Tibial nerve (tissue), 4 donors: ENCODE measurements at regions not wholly inside any gene's neighbourhood (a gene's known extent, or its start where the extent isn't known, plus 50 kb on each side); places are given as distances from the start of the nearest gene placed in this dataset.

Experiments used
- DNase-seq, 2 donors: peaks; one replicate each; pipeline ENCODE4 v3.0.0-alpha.2; 2019; ENCODE audit warnings: low spot score in 2 of 2
- H3K27ac ChIP-seq, 4 donors: fragments of 200-600 bp; sonication (generic) in 3 of 4; one replicate each; pipeline ENCODE4 v1.5.1; 2017 to 2019; ENCODE audit warnings: mild to moderate bottlenecking in 1 of 4
- H3K27me3 ChIP-seq, 2 donors: fragments of 200-600 bp; sonication (generic) in 1 of 2; one replicate each; pipeline versions ENCODE4 v1.5.1 to v1.6.0; 2017 to 2019
- H3K36me3 ChIP-seq, 3 donors: fragments of 200-600 bp; sonication (generic); one replicate each; pipeline ENCODE4 v1.5.1; 2018 to 2019
- H3K4me1 ChIP-seq, 4 donors: fragments of 200-600 bp; sonication (generic) in 3 of 4; one replicate each; pipeline ENCODE4 v1.5.1; 2017 to 2019
- H3K4me3 ChIP-seq, 4 donors: fragments of 200-600 bp; sonication (generic) in 3 of 4; one replicate each; pipeline ENCODE4 v1.5.1; 2017 to 2019; ENCODE audit warnings: mild to moderate bottlenecking in 1 of 4, moderate library complexity in 1 of 4
- H3K9me3 ChIP-seq, 4 donors: fragments of 200-600 bp; sonication (generic) in 3 of 4; one replicate each; pipeline ENCODE4 v1.5.1; 2017 to 2019
- EP300 ChIP-seq, 2 donors: sonication (generic); formaldehyde crosslinking; IDR thresholded peaks; one replicate each; pipeline ENCODE4 v1.6.1; 2017; ENCODE audit warnings: antibody characterized with exemption in 2 of 2, mild to moderate bottlenecking in 1 of 2
- POLR2A ChIP-seq, 2 donors: fragments of 450-650 bp; IDR thresholded peaks; one replicate each; pipeline ENCODE4 v1.6.1; 2017; ENCODE audit warnings: antibody characterized with exemption in 2 of 2, mild to moderate bottlenecking in 2 of 2, moderate library complexity in 2 of 2
- WGBS, 2 donors: methylation state at CpG; one replicate each; pipeline ENCODE4 v1.1.5; 2018; 5-methylcytosine and 5-hydroxymethylcytosine counted together
- TF ChIP-seq, protein P1 (sequence below), 5 experiments: fragments of 200-600 bp in 3 of 5; fragments of 450-650 bp in 2 of 5; sonication (generic) in 3 of 5; IDR thresholded peaks; one replicate each; pipeline ENCODE4 v1.5.1; 2016 to 2019; ENCODE audit warnings: antibody characterized with exemption in 5 of 5, mild to moderate bottlenecking in 3 of 5, moderate library complexity in 2 of 5

DNA sequence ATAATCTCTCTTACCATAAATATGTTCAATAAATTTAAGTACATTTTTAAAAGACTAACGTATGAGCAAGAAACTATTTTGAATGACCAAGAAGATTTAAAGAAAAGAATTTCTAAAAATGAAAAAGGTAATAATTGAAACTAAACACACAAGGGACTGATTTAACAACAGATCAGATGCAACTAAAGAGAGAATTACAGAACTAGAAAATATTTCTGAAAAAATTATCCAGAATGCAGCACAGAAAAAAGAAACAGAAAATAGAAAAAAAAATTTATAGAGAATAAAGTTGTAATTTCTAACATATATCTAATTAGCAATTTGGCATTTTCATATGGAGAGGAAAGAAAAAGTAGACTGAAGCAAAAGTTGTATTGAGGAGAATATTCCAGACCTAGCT, 269.3 kb downstream of the TLE1 start:
- no peak overlapping the region for H3K27ac ChIP-seq
- H3K9me3 ChIP-seq, result peaks cover 0 to 14% (median 4%) of the 10 kb centered on the region in 4 donors
- DNase-seq, result no peak
- TF ChIP-seq EP300 (IDR thresholded peaks at IDR 0.05), result no peak
- TF ChIP-seq POLR2A (IDR thresholded peaks at IDR 0.05), result no peak
- TF ChIP-seq, protein P1, sequence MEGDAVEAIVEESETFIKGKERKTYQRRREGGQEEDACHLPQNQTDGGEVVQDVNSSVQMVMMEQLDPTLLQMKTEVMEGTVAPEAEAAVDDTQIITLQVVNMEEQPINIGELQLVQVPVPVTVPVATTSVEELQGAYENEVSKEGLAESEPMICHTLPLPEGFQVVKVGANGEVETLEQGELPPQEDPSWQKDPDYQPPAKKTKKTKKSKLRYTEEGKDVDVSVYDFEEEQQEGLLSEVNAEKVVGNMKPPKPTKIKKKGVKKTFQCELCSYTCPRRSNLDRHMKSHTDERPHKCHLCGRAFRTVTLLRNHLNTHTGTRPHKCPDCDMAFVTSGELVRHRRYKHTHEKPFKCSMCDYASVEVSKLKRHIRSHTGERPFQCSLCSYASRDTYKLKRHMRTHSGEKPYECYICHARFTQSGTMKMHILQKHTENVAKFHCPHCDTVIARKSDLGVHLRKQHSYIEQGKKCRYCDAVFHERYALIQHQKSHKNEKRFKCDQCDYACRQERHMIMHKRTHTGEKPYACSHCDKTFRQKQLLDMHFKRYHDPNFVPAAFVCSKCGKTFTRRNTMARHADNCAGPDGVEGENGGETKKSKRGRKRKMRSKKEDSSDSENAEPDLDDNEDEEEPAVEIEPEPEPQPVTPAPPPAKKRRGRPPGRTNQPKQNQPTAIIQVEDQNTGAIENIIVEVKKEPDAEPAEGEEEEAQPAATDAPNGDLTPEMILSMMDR (IDR thresholded peaks at IDR 0.05), result no peak
- no peaks in the 10 kb centered on the region for H3K27me3 ChIP-seq
- no peaks in the 10 kb centered on the region for H3K36me3 ChIP-seq
- peaks cover 0 to 10% (median 0%) of the 10 kb centered on the region in 4 donors for H3K4me1 ChIP-seq
- WGBS, 2 donors, result 93 to 95% methylated on average over 1 of the region's 1 CpG
- no peak overlapping the region for H3K4me3 ChIP-seq

DNA sequence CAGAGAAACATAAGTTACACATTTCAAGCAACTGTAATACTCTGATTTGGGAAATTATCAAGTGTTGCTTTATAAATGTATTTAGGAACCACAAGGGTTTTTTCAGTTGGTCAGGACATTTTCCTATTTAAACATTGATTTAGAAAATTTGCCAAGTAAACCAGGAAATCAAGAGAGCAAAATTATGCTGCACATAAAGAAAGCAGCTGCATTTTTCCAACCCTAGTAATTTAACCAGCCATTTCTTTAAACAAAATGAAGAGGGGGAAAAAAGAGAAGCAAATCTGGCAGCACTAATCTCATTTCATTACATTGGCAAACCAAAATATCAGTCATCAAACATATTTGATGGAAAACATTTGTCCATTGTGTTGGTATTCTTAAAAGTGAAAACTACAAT, 271.4 kb downstream of the TLE1 start:
- DNase-seq, result no peak
- Histone ChIP-seq H3K4me1 (peaks cover 0 to 10% (median 0%) of the 10 kb centered on the region in 4 donors), H3K9me3 (peaks cover 0 to 14% (median 4%) of the 10 kb centered on the region in 4 donors), H3K4me3 (no peak overlapping the region), H3K36me3 (no peaks in the 10 kb centered on the region), H3K27me3 (no peaks in the 10 kb centered on the region), H3K27ac (no peak overlapping the region)
- no peak for TF ChIP-seq EP300 (IDR thresholded peaks at IDR 0.05)
- TF ChIP-seq POLR2A (IDR thresholded peaks at IDR 0.05), result no peak
- TF ChIP-seq, protein P1 (IDR thresholded peaks at IDR 0.05), result no peak

DNA sequence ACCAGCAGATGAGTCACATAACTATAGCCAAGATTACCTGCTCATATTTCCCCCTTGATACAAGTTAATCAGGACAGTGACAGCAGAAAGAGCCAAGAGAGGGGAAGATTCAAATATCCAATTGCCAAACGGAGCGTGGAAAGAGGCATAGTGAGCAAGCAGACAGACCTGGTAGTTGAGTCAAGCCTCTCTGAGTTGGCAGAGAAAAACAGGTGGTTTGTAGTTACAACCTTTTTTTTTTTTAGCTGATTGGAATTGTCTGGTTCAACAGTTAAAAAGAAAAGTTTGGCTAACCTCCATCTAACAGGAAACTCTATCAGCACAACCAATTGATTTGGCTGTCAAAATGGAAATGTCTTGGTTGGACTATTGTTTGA, 272.1 kb downstream of the TLE1 start:
- no peaks in the 10 kb centered on the region for H3K27me3 ChIP-seq
- no peak for DNase-seq
- no peaks in the 10 kb centered on the region for H3K36me3 ChIP-seq
- peaks cover 0 to 14% (median 4%) of the 10 kb centered on the region in 4 donors for H3K9me3 ChIP-seq
- no peak overlapping the region for H3K27ac ChIP-seq
- no peak for TF ChIP-seq EP300 (IDR thresholded peaks at IDR 0.05)
- TF ChIP-seq POLR2A (IDR thresholded peaks at IDR 0.05), result no peak
- TF ChIP-seq, protein P1 (IDR thresholded peaks at IDR 0.05), result no peak
- peaks cover 0 to 10% (median 0%) of the 10 kb centered on the region in 4 donors for H3K4me1 ChIP-seq
- H3K4me3 ChIP-seq, result no peak overlapping the region
- 87 to 88% methylated on average over 2 of the region's 2 CpGs for WGBS, 2 donors

DNA sequence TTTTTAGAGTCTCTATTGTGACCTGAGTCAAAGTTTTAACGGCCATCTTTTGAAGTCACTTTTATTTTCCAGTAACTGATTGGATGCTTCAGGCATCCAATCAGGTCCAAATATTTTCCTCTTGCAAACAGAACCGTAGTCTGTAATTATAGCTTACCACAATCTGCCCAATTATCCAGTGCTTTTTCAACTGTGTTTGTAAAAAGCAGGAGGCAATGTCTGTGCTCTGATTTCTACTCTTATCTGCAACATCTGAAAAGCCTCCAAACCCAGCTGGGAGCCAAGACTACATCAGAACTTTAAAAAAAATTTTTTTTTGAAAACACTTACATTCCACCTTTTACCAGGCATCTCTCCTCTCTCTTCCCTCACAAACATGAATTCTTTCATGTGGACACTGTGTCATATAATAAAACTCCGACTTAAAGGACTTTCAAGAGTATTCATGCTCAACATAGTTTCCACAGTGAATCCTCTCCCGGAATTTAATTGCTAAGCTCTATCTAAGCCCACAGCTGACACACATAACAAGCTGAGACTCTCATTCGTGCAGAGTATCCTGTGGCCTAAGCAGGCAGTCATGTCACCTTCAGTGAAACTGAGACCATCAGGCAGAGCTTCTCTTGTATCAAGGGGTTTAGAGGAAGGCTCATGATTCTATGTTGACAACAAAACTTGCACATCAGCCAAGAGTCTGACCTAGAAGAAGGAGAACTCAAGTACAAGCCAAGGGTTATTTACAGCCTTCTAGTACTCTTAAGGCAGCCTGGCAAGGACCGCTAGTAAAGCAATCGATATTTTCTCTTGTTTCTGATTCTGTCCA, 272.7 kb downstream of the TLE1 start:
- H3K27me3 ChIP-seq, result no peaks in the 10 kb centered on the region
- 66 to 67% methylated on average over 7 of the region's 7 CpGs for WGBS, 2 donors
- no peak for DNase-seq
- H3K4me1 ChIP-seq, result peaks cover 0 to 10% (median 0%) of the 10 kb centered on the region in 4 donors
- TF ChIP-seq, protein P1 (IDR thresholded peaks at IDR 0.05), result no peak
- TF ChIP-seq POLR2A (IDR thresholded peaks at IDR 0.05), result no peak
- TF ChIP-seq EP300 (IDR thresholded peaks at IDR 0.05), result no peak
- H3K9me3 ChIP-seq, result peaks cover 0 to 14% (median 4%) of the 10 kb centered on the region in 4 donors
- no peaks in the 10 kb centered on the region for H3K36me3 ChIP-seq
- no peak overlapping the region for H3K4me3 ChIP-seq
- no peak overlapping the region for H3K27ac ChIP-seq

DNA sequence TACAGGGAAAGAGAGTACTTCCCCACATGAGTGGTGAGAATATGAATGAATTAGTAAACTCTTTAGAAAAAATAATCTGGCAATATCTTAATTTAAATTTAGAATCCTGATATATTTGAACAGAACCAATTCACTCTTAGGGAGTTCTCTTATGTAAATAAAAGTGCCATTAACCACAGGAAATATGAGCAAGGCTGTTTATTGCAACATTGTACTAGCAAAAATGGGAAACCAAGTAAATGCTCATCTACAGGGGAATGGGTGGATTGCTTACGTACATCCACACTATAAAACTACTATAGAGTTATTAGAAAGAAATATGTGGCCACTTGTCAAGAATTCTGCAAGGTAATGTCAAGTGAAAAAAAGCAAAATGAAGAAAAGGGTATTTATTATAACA, 274.5 kb downstream of the TLE1 start:
- no peaks in the 10 kb centered on the region for H3K36me3 ChIP-seq
- WGBS, 2 donors, result 84 to 89% methylated on average over 1 of the region's 1 CpG
- H3K4me3 ChIP-seq, result no peak overlapping the region
- no peak for DNase-seq
- H3K27ac ChIP-seq, result no peak overlapping the region
- peaks cover 0 to 3% (median 1%) of the 10 kb centered on the region in 4 donors for H3K9me3 ChIP-seq
- no peaks in the 10 kb centered on the region for H3K27me3 ChIP-seq
- H3K4me1 ChIP-seq, result peaks cover 0 to 10% (median 0%) of the 10 kb centered on the region in 4 donors
- TF ChIP-seq, protein P1 (IDR thresholded peaks at IDR 0.05), result no peak
- no peak for TF ChIP-seq EP300 (IDR thresholded peaks at IDR 0.05)
- TF ChIP-seq POLR2A (IDR thresholded peaks at IDR 0.05), result no peak
